ENCODE measurements at regions not wholly inside any gene's neighbourhood (a gene's known extent, or its start where the extent isn't known, plus 50 kb on each side); places are given as distances from the start of the nearest gene placed in this dataset.
"Not testable (repeated sequence)": the region's sequence is repeated elsewhere in the genome, so short reads cannot be mapped to it uniquely, and the experiment has no call there.

GRCh38 chr12:126042286-126042685 lies 977.1 kb downstream of the AACS start:
- TF ChIP-seq POLR2A (IDR thresholded peaks at IDR 0.05) (no peak), POLR2AphosphoS5 (IDR thresholded peaks at IDR 0.05) (no peak), CTCF (IDR thresholded peaks at IDR 0.05) (no peak)
- no peak for DNase-seq (ENCODE audit: low spot score)
- Histone ChIP-seq H3K36me3 (no peaks in the 10 kb centered on the region), H3K4me1 (replicated peaks) (no peaks in the 10 kb centered on the region), H3K27ac (no peak overlapping the region), H3K27me3 (replicated peaks; ENCODE audit: insufficient read depth) (no peaks in the 10 kb centered on the region), H3K4me3 (no peak overlapping the region), H3K9me3 (no peaks in the 10 kb centered on the region)
- WGBS, result 47% methylated on average over 5 of the region's 5 CpGs
- intact Hi-C loops (cut with DNase I), result no loop called here

GRCh38 chr12:126049501-126049900 lies 984.3 kb downstream of the AACS start:
- intact Hi-C loops (cut with DNase I); DNase-seq (ENCODE audit: low spot score); H3K27me3 ChIP-seq (replicated peaks; ENCODE audit: insufficient read depth); H3K4me1 ChIP-seq (replicated peaks); H3K36me3 ChIP-seq; H3K27ac ChIP-seq; H3K4me3 ChIP-seq; H3K9me3 ChIP-seq: not testable (repeated sequence)
- 53% methylated on average over 5 of the region's 5 CpGs for WGBS

GRCh38 chr12:126051611-126052107 lies 986.4 kb downstream of the AACS start:
- Histone ChIP-seq H3K27me3 (replicated peaks; ENCODE audit: insufficient read depth) (no peaks in the 10 kb centered on the region), H3K4me3 (no peak overlapping the region), H3K4me1 (replicated peaks) (no peaks in the 10 kb centered on the region), H3K27ac (no peak overlapping the region), H3K36me3 (no peaks in the 10 kb centered on the region), H3K9me3 (no peaks in the 10 kb centered on the region)
- TF ChIP-seq POLR2A (IDR thresholded peaks at IDR 0.05), result no peak
- TF ChIP-seq POLR2AphosphoS5 (IDR thresholded peaks at IDR 0.05), result no peak
- no peak for TF ChIP-seq CTCF (IDR thresholded peaks at IDR 0.05)
- WGBS, result 47% methylated on average over 6 of the region's 6 CpGs
- no peak for DNase-seq (ENCODE audit: low spot score)
- intact Hi-C loops (cut with DNase I), result no loop called here

GRCh38 chr12:126055521-126055920 lies 990.3 kb downstream of the AACS start:
- Histone ChIP-seq H3K36me3 (no peaks in the 10 kb centered on the region), H3K27me3 (replicated peaks; ENCODE audit: insufficient read depth) (no peaks in the 10 kb centered on the region), H3K4me1 (replicated peaks) (no peaks in the 10 kb centered on the region), H3K4me3 (no peak overlapping the region), H3K9me3 (no peaks in the 10 kb centered on the region), H3K27ac (no peak overlapping the region)
- 44% methylated on average over 4 of the region's 4 CpGs for WGBS
- TF ChIP-seq POLR2AphosphoS5 (IDR thresholded peaks at IDR 0.05) (no peak), CTCF (IDR thresholded peaks at IDR 0.05) (no peak), POLR2A (IDR thresholded peaks at IDR 0.05) (no peak)
- intact Hi-C loops (cut with DNase I), result no loop called here
- no peak for DNase-seq (ENCODE audit: low spot score)

GRCh38 chr12:126061777-126062176 lies 996.5 kb downstream of the AACS start:
- Histone ChIP-seq H3K27ac (no peak overlapping the region), H3K9me3 (no peaks in the 10 kb centered on the region), H3K4me1 (replicated peaks) (no peaks in the 10 kb centered on the region), H3K27me3 (replicated peaks; ENCODE audit: insufficient read depth) (no peaks in the 10 kb centered on the region), H3K4me3 (no peak overlapping the region), H3K36me3 (no peaks in the 10 kb centered on the region)
- 53% methylated on average over 6 of the region's 6 CpGs for WGBS
- DNase-seq (ENCODE audit: low spot score), result no peak
- intact Hi-C loops (cut with DNase I), result no loop called here
- TF ChIP-seq POLR2AphosphoS5 (IDR thresholded peaks at IDR 0.05) (no peak), CTCF (IDR thresholded peaks at IDR 0.05) (no peak), POLR2A (IDR thresholded peaks at IDR 0.05) (no peak)

Data from prostate gland (tissue), 2 donors.